ENCODE measurements at regions not wholly inside any gene's neighbourhood (a gene's known extent, or its start where the extent isn't known, plus 50 kb on each side); places are given as distances from the start of the nearest gene placed in this dataset.

DNA sequence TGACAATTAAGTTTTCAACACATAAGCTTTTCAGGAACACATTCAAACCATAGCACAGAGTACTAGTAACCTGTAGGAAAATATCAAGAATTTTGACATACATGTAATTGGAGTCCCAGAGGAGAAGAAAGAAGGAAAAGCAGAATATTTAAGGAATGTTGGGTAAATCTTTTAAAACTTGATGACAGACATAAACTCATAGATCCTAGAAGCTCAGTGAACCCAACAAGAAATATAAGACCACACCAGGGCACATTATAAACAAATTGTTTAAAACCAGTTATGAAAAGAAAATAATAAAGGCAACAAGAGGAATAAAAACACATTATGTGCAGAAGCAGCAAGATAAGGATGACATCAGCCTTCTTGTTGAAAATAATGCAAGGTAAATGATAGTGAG, 151.5 kb upstream of the ATXN1 start:
- ChIA-PET CTCF (no interaction called here), POLR2A (ENCODE audit: low non-redundant PET) (no interaction called here)
- no TSS peak for BruUV-seq (replicated peaks)
- Histone ChIP-seq H3K4me1 (ENCODE audit: insufficient read depth, low read length, poor library complexity, severe bottlenecking) (no peaks in the 10 kb centered on the region), H3K36me3 (ENCODE audit: insufficient read depth, low read length, poor library complexity, severe bottlenecking) (peaks cover 3% of the 10 kb centered on the region), H3K9me3 (ENCODE audit: low read depth, low read length, poor library complexity, severe bottlenecking) (peaks cover 22% of the 10 kb centered on the region), H3K4me3 (ENCODE audit: low read depth, low read length, poor library complexity, severe bottlenecking) (no peak overlapping the region), H3K27me3 (replicated peaks; ENCODE audit: insufficient read depth, low read depth, low read length, poor library complexity) (no peaks in the 10 kb centered on the region), H3K27ac (ENCODE audit: low read depth, low read length, poor library complexity, severe bottlenecking) (no peak overlapping the region)
- no peak for DNase-seq (ENCODE audit: low spot score)
- intact Hi-C loops (cut with micrococcal nuclease; ENCODE audit: unreplicated experiment): no loop called here
- TF ChIP-seq EZH2 (IDR thresholded peaks at IDR 0.05; ENCODE audit: borderline replicate concordance, low read depth, low read length, poor library complexity, severe bottlenecking): no peak
- no peak for TF ChIP-seq CTCF (conservative IDR thresholded peaks at IDR 0.05; ENCODE audit: low read depth, low read length)

DNA sequence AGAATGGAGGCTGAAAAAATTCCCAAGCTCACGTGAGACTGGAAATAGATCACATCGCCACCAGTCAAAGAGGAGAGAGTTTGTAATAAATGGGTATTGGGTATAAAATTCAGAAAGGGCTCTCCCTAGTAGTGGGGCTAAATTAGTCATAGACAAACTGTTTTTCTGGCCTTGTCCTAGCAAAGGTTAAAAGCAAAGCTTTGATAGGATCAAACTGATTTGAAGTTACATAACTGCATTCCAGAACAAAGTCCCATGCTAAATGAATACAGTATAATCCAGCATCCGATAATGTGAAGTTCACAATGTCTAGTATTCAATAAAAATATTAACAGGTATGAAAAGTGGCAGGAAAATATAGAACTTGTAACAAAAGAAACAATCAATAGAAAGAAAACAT, 149.8 kb upstream of the ATXN1 start:
- ChIA-PET CTCF (no interaction called here), POLR2A (ENCODE audit: low non-redundant PET) (no interaction called here)
- no peak overlapping the region for H3K27ac ChIP-seq (ENCODE audit: low read depth, low read length, poor library complexity, severe bottlenecking)
- H3K4me3 ChIP-seq (ENCODE audit: low read depth, low read length, poor library complexity, severe bottlenecking): no peak overlapping the region
- peaks cover 22% of the 10 kb centered on the region for H3K9me3 ChIP-seq (ENCODE audit: low read depth, low read length, poor library complexity, severe bottlenecking)
- intact Hi-C loops (cut with micrococcal nuclease; ENCODE audit: unreplicated experiment): no loop called here
- no peaks in the 10 kb centered on the region for H3K27me3 ChIP-seq (replicated peaks; ENCODE audit: insufficient read depth, low read depth, low read length, poor library complexity)
- DNase-seq (ENCODE audit: low spot score): no peak
- H3K36me3 ChIP-seq (ENCODE audit: insufficient read depth, low read length, poor library complexity, severe bottlenecking): peaks cover 3% of the 10 kb centered on the region
- BruUV-seq (replicated peaks): no TSS peak
- TF ChIP-seq EZH2 (IDR thresholded peaks at IDR 0.05; ENCODE audit: borderline replicate concordance, low read depth, low read length, poor library complexity, severe bottlenecking): no peak
- no peak for TF ChIP-seq CTCF (conservative IDR thresholded peaks at IDR 0.05; ENCODE audit: low read depth, low read length)
- H3K4me1 ChIP-seq (ENCODE audit: insufficient read depth, low read length, poor library complexity, severe bottlenecking): no peaks in the 10 kb centered on the region

GRCh38 chr6:16909658-16910360, 148.5 kb upstream of the ATXN1 start:
- BruUV-seq (replicated peaks): no TSS peak
- intact Hi-C loops (cut with micrococcal nuclease; ENCODE audit: unreplicated experiment): no loop called here
- POLR2A ChIA-PET (ENCODE audit: low non-redundant PET): no interaction called here
- H3K9me3 ChIP-seq (ENCODE audit: low read depth, low read length, poor library complexity, severe bottlenecking): peaks cover 22% of the 10 kb centered on the region
- no peak overlapping the region for H3K27ac ChIP-seq (ENCODE audit: low read depth, low read length, poor library complexity, severe bottlenecking)
- peaks cover 3% of the 10 kb centered on the region for H3K36me3 ChIP-seq (ENCODE audit: insufficient read depth, low read length, poor library complexity, severe bottlenecking)
- H3K4me1 ChIP-seq (ENCODE audit: insufficient read depth, low read length, poor library complexity, severe bottlenecking): no peaks in the 10 kb centered on the region
- no peak for DNase-seq (ENCODE audit: low spot score)
- TF ChIP-seq CTCF (conservative IDR thresholded peaks at IDR 0.05; ENCODE audit: low read depth, low read length): no peak
- TF ChIP-seq EZH2 (IDR thresholded peaks at IDR 0.05; ENCODE audit: borderline replicate concordance, low read depth, low read length, poor library complexity, severe bottlenecking): no peak
- CTCF ChIA-PET: no interaction called here
- no peaks in the 10 kb centered on the region for H3K27me3 ChIP-seq (replicated peaks; ENCODE audit: insufficient read depth, low read depth, low read length, poor library complexity)
- no peak overlapping the region for H3K4me3 ChIP-seq (ENCODE audit: low read depth, low read length, poor library complexity, severe bottlenecking)
